ENCODE measurements at regions not wholly inside any gene's neighbourhood (a gene's known extent, or its start where the extent isn't known, plus 50 kb on each side); places are given as distances from the start of the nearest gene placed in this dataset.
A peak's percentile ranks its signal among the peaks of the same experiment; 100 is the strongest.

GRCh38 chr22:49712195-49712791 lies 115.4 kb downstream of the BRD1 start:
- no peaks in the 10 kb centered on the region for H3K9me3 ChIP-seq (ENCODE audit: low read depth)
- H3K4me3 ChIP-seq, result no peak overlapping the region
- H3F3A ChIP-seq (ENCODE audit: insufficient read depth), result no peaks in the 10 kb centered on the region
- H3K4me1 ChIP-seq (ENCODE audit: insufficient read depth), result no peaks in the 10 kb centered on the region
- DNase-seq, result peak; percentile 29
- H3K36me3 ChIP-seq (ENCODE audit: low read depth), result no peaks in the 10 kb centered on the region
- no peaks in the 10 kb centered on the region; the same call in 1 of the 2 replicates for H3K27me3 ChIP-seq (replicated peaks; ENCODE audit: insufficient read depth)
- no peaks in the 10 kb centered on the region for H4K20me1 ChIP-seq (ENCODE audit: insufficient read depth)
- H3K27ac ChIP-seq, result no peak overlapping the region
- H3K4me2 ChIP-seq (ENCODE audit: unreplicated experiment), result no peak overlapping the region
- TF ChIP-seq EZH2phosphoT487 (IDR thresholded peaks at IDR 0.05; ENCODE audit: insufficient read depth, low read depth) (no peak), EZH2 (IDR thresholded peaks at IDR 0.05; ENCODE audit: insufficient read depth, poor library complexity, severe bottlenecking) (no peak)
- in situ Hi-C loops (cut with MboI), result no loop called here
- H3K9ac ChIP-seq, result no peak overlapping the region
- 13 to 14% methylated on average over 20 to 22 of the region's 22 CpGs for WGBS, 2 experiments (ENCODE audit: low coverage in 1 of 2, low lambda C conversion rate in 2 of 2, missing lambda C conversion rate in 2 of 2)
- H2AFZ ChIP-seq, result no peak overlapping the region
- no peaks in the 10 kb centered on the region for H3K79me2 ChIP-seq (ENCODE audit: insufficient read depth)
- H3K9me2 ChIP-seq (ENCODE audit: insufficient read depth), result no peaks in the 10 kb centered on the region

- TF ChIP-seq EZH2phosphoT487 (IDR thresholded peaks at IDR 0.05; ENCODE audit: insufficient read depth, low read depth) (no peak), EZH2 (IDR thresholded peaks at IDR 0.05; ENCODE audit: insufficient read depth, poor library complexity, severe bottlenecking) (no peak)
- Histone ChIP-seq H3K27me3 (replicated peaks; ENCODE audit: insufficient read depth) (no peaks in the 10 kb centered on the region; the same call in 1 of the 2 replicates), H2AFZ (no peak overlapping the region), H3F3A (ENCODE audit: insufficient read depth) (no peaks in the 10 kb centered on the region), H3K9ac (no peak overlapping the region), H3K27ac (no peak overlapping the region), H3K9me2 (ENCODE audit: insufficient read depth) (no peaks in the 10 kb centered on the region), H3K4me3 (no peak overlapping the region), H4K20me1 (ENCODE audit: insufficient read depth) (no peaks in the 10 kb centered on the region), H3K4me1 (ENCODE audit: insufficient read depth) (no peaks in the 10 kb centered on the region), H3K9me3 (ENCODE audit: low read depth) (no peaks in the 10 kb centered on the region), H3K79me2 (ENCODE audit: insufficient read depth) (no peaks in the 10 kb centered on the region), H3K36me3 (ENCODE audit: low read depth) (no peaks in the 10 kb centered on the region), H3K4me2 (ENCODE audit: unreplicated experiment) (no peak overlapping the region)
- 36 to 44% methylated on average over 9 of the region's 9 CpGs for WGBS, 2 experiments (ENCODE audit: low coverage in 1 of 2, low lambda C conversion rate in 2 of 2, missing lambda C conversion rate in 2 of 2)
- no peak for DNase-seq
- in situ Hi-C loops (cut with MboI), result no loop called here
These were observed 116.9 kb downstream of the BRD1 start for GRCh38 chr22:49710746-49711145.

- H3K4me2 ChIP-seq (ENCODE audit: unreplicated experiment), result no peak overlapping the region
- no peaks in the 10 kb centered on the region for H3K36me3 ChIP-seq (ENCODE audit: low read depth)
- in situ Hi-C loops (cut with MboI), result no loop called here
- no peaks in the 10 kb centered on the region for H3K9me3 ChIP-seq (ENCODE audit: low read depth)
- no peak overlapping the region for H2AFZ ChIP-seq
- H3F3A ChIP-seq (ENCODE audit: insufficient read depth), result no peaks in the 10 kb centered on the region
- H3K4me3 ChIP-seq, result no peak overlapping the region
- TF ChIP-seq EZH2phosphoT487 (IDR thresholded peaks at IDR 0.05; ENCODE audit: insufficient read depth, low read depth), result no peak
- no peak for TF ChIP-seq EZH2 (IDR thresholded peaks at IDR 0.05; ENCODE audit: insufficient read depth, poor library complexity, severe bottlenecking)
- 30 to 37% methylated on average over 4 of the region's 4 CpGs for WGBS, 2 experiments (ENCODE audit: low coverage in 1 of 2, low lambda C conversion rate in 2 of 2, missing lambda C conversion rate in 2 of 2)
- H3K9me2 ChIP-seq (ENCODE audit: insufficient read depth), result no peaks in the 10 kb centered on the region
- H3K27me3 ChIP-seq (replicated peaks; ENCODE audit: insufficient read depth), result no peaks in the 10 kb centered on the region; the same call in 1 of the 2 replicates
- no peaks in the 10 kb centered on the region for H4K20me1 ChIP-seq (ENCODE audit: insufficient read depth)
- no peak overlapping the region for H3K27ac ChIP-seq
- no peak overlapping the region for H3K9ac ChIP-seq
- no peak for DNase-seq
- no peaks in the 10 kb centered on the region for H3K79me2 ChIP-seq (ENCODE audit: insufficient read depth)
- no peaks in the 10 kb centered on the region for H3K4me1 ChIP-seq (ENCODE audit: insufficient read depth)
These were observed 118.2 kb downstream of the BRD1 start for GRCh38 chr22:49709464-49709863.

GRCh38 chr22:49705972-49706352 lies 121.7 kb downstream of the BRD1 start:
- H3K27me3 ChIP-seq (replicated peaks; ENCODE audit: insufficient read depth), result peaks cover 10% of the 10 kb centered on the region
- no peaks in the 10 kb centered on the region for H3K9me2 ChIP-seq (ENCODE audit: insufficient read depth)
- no peak overlapping the region for H3K27ac ChIP-seq
- H3K4me2 ChIP-seq (ENCODE audit: unreplicated experiment), result no peak overlapping the region
- TF ChIP-seq EZH2 (IDR thresholded peaks at IDR 0.05; ENCODE audit: insufficient read depth, poor library complexity, severe bottlenecking) (no peak), EZH2phosphoT487 (IDR thresholded peaks at IDR 0.05; ENCODE audit: insufficient read depth, low read depth) (no peak)
- no peaks in the 10 kb centered on the region for H3K36me3 ChIP-seq (ENCODE audit: low read depth)
- DNase-seq, result no peak
- no peak overlapping the region for H3K4me3 ChIP-seq
- no peaks in the 10 kb centered on the region for H3K4me1 ChIP-seq (ENCODE audit: insufficient read depth)
- no peak overlapping the region for H2AFZ ChIP-seq
- H3F3A ChIP-seq (ENCODE audit: insufficient read depth), result no peaks in the 10 kb centered on the region
- in situ Hi-C loops (cut with MboI), result no loop called here
- H4K20me1 ChIP-seq (ENCODE audit: insufficient read depth), result no peaks in the 10 kb centered on the region
- 74 to 76% methylated on average over 13 of the region's 13 CpGs for WGBS, 2 experiments (ENCODE audit: low coverage in 1 of 2, low lambda C conversion rate in 2 of 2, missing lambda C conversion rate in 2 of 2)
- H3K9me3 ChIP-seq (ENCODE audit: low read depth), result no peaks in the 10 kb centered on the region
- no peak overlapping the region for H3K9ac ChIP-seq
- H3K79me2 ChIP-seq (ENCODE audit: insufficient read depth), result no peaks in the 10 kb centered on the region
